ENCODE measurements at regions not wholly inside any gene's neighbourhood (a gene's known extent, or its start where the extent isn't known, plus 50 kb on each side); places are given as distances from the start of the nearest gene placed in this dataset.

- TF ChIP-seq CTCF (IDR thresholded peaks at IDR 0.05; ENCODE audit: insufficient read depth, low read length): no peak
- DNase-seq (ENCODE audit: low read depth): no peak
- H3K4me3 ChIP-seq (ENCODE audit: low read depth, low read length): no peak overlapping the region
These were observed 163.4 kb downstream of the GALC start for GRCh38 chr14:87829543-87829942.

DNA sequence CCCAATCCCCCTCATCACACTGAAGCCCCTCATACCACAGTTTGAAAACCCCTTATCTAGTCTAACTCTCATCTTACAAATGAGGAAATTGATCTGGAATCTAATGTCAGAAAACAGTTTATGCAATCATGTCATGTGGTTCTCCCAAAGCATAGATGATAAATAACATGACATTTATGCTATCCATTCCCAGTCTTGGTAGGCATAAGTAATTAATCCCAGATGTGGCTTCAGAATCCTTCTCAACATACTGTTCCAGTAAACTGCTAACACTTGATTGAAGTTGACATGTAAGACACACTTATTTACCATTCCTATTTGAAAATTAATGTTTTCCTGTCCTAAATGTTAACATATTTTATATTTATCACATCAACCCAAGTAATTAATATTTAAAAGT, 168.7 kb downstream of the GALC start:
- no peak overlapping the region for H3K4me3 ChIP-seq (ENCODE audit: low read depth, low read length)
- TF ChIP-seq CTCF (IDR thresholded peaks at IDR 0.05; ENCODE audit: insufficient read depth, low read length): no peak
- DNase-seq (ENCODE audit: low read depth): peak; percentile 6

- H3K4me3 ChIP-seq (ENCODE audit: low read depth, low read length): no peak overlapping the region
- no peak for TF ChIP-seq CTCF (IDR thresholded peaks at IDR 0.05; ENCODE audit: insufficient read depth, low read length)
- DNase-seq (ENCODE audit: low read depth): no peak
These were observed 176.6 kb downstream of the GALC start for GRCh38 chr14:87816416-87816815.

DNA sequence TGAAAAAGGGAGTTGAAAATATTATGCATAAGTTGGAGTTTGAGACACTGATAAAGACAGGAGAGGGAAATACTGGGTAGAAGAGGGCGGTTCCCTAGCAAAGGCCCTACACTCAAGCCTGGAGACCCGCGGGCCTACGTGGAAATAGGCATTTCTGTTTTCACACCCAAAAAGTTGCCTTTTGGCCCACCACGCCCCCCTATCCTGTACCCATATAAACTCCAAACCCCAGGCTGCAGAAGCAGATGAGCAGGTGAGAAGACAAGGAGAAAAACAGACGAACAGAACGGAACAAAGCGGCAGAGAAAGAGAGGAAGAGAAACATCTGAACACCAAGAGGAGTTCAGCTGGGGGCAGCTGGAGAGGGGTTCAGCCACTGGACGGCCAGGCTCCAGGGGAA, 177.9 kb downstream of the GALC start:
- no peak overlapping the region for H3K4me3 ChIP-seq (ENCODE audit: low read depth, low read length)
- DNase-seq (ENCODE audit: low read depth): no peak
- TF ChIP-seq CTCF (IDR thresholded peaks at IDR 0.05; ENCODE audit: insufficient read depth, low read length): no peak

DNA sequence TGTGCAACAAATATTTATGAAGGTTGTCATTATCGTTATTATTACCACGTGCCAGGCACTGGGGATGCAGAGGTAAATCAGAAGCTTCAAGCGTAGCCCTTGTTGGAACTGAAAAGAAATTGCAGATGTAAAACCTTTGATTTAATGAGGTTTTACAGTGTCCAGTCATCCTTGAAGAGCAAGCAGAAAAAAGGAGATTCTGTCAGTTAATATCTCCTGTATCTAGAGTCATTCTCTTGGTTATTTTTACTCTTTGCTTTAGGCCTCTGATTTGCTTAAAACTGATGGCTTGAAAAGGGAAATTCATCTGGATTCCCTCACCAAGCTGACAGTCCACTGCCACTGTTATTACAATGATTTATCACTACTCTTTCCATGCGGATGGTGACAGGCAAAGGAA, 179.3 kb downstream of the GALC start:
- H3K4me3 ChIP-seq (ENCODE audit: low read depth, low read length): no peak overlapping the region

DNA sequence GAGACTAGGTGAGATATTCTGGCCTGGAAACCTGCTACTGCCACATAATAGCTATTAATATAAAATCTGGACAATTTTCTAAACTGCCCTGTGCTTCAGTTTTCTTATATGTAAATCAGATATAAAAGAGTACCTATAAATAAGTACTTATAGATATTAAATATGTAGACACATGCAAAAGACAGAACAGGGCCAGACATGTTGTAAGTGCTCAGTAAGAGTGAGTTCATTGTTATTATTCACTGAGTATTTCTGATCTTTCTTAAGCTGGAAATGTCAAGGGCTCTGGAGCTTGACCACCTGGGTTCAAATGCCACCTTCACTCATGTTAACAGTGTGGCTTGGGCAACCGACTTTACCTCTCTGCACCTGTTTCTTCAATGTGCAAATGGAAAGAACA, 179.8 kb downstream of the GALC start:
- no peak overlapping the region for H3K4me3 ChIP-seq (ENCODE audit: low read depth, low read length)
- no peak for TF ChIP-seq CTCF (IDR thresholded peaks at IDR 0.05; ENCODE audit: insufficient read depth, low read length)
- no peak for DNase-seq (ENCODE audit: low read depth)

More for the DNA sequence above, 179.3 kb downstream of the GALC start:
- no peak for DNase-seq (ENCODE audit: low read depth)
- TF ChIP-seq CTCF (IDR thresholded peaks at IDR 0.05; ENCODE audit: insufficient read depth, low read length): no peak

GRCh38 chr14:87811246-87811645, 181.7 kb downstream of the GALC start:
- no peak for TF ChIP-seq CTCF (IDR thresholded peaks at IDR 0.05; ENCODE audit: insufficient read depth, low read length)
- no peak for DNase-seq (ENCODE audit: low read depth)
- no peak overlapping the region for H3K4me3 ChIP-seq (ENCODE audit: low read depth, low read length)
